ENCODE measurements at regions not wholly inside any gene's neighbourhood (a gene's known extent, or its start where the extent isn't known, plus 50 kb on each side); places are given as distances from the start of the nearest gene placed in this dataset.

DNA sequence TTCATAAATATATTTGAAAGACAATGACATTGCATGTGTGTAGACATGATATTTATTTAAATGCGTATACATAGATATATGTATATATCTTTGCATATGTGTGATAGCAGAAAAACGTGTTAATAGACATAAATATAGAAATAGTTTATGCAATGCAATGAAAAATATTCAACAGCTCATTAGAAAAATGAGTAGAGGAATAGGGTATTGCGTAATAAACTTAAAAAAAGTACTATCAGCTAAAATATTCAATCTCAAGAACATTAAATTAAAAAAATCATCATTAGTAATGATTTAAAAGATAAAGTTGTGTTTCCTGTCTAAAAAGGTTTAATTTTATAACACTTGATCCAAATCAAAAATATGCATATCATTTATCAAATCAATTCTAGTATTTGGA is 2101.5 kb upstream of the TENM3 start:
- in situ Hi-C loops (cut with MboI) (no loop called here), intact Hi-C loops (cut with micrococcal nuclease; ENCODE audit: unreplicated experiment) (no loop called here)
- Histone ChIP-seq H3K27me3 (replicated peaks in 1 of 2; ENCODE audit: control insufficient read depth in 2 of 2, insufficient read depth in 2 of 2, low read length in 1 of 2) (no peaks in the 10 kb centered on the region), H3K9me3 (replicated peaks; ENCODE audit: control insufficient read depth, insufficient read depth, low read length) (no peaks in the 10 kb centered on the region), H3K4me1 (ENCODE audit: control insufficient read depth, insufficient read depth, low read length) (no peaks in the 10 kb centered on the region), H4K20me1 (ENCODE audit: control insufficient read depth, insufficient read depth) (no peaks in the 10 kb centered on the region), H2AFZ (ENCODE audit: control insufficient read depth, low read depth, low read length) (no peak overlapping the region), H3K79me2 (ENCODE audit: control insufficient read depth, insufficient read depth, low read length) (no peaks in the 10 kb centered on the region), H3K4me2 (ENCODE audit: control insufficient read depth, insufficient read depth) (no peak overlapping the region), H3K4me3 (no peak overlapping the region), H3K9ac (ENCODE audit: control insufficient read depth, insufficient read depth, low read length) (no peak overlapping the region), H3K27ac (ENCODE audit: control insufficient read depth, insufficient read depth) (no peak overlapping the region), H3K36me3 (ENCODE audit: control insufficient read depth in 2 of 2, insufficient read depth in 2 of 2, low read length in 1 of 2) (no peaks in the 10 kb centered on the region)
- FAIRE-seq (no peak), ATAC-seq (no peak), DNase-seq (ENCODE audit: low read depth, low spot score) (no peak)
- BruUV-seq (replicated peaks) = no TSS peak
- no peak for TF ChIP-seq NFXL1 (IDR thresholded peaks at IDR 0.05; ENCODE audit: borderline replicate concordance)
- peak in 1 of 2 experiments; percentile 14; a peak in 1 of 4 replicates for TF ChIP-seq CEBPB (IDR thresholded peaks at IDR 0.05; ENCODE audit: borderline replicate concordance in 1 of 2, low read depth in 2 of 2, low read length in 2 of 2)
- POLR2A ChIA-PET = no interaction called here
- SMC1A ChIA-PET (ENCODE audit: uncharacterized antibody, unreplicated experiment) = no interaction called here
- RAD21 ChIA-PET (ENCODE audit: unreplicated experiment) = no interaction called here
- CTCF ChIA-PET = no interaction called here
- WGBS (ENCODE audit: insufficient coverage, insufficient replicate concordance, low lambda C conversion rate, missing lambda C conversion rate) = 66% methylated on average over 3 of the region's 3 CpGs

DNA sequence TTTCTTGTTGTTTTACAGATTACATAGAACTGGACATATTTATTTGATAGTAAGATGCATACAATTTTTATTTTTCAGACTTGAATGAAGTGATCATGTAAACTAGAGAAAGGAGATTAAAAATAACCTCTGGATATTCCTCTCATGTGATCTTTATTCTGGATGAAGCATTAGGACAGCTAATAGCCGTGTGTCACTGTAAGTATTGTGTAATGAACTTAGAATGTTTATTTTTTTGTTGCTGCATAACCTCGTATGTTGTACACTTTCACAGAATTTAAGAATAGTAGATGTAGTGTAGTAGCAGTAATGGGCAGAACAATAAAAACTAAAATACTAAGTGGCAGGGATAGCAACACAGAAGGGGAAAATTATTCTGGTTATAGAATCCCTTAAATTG is 2094.5 kb upstream of the TENM3 start:
- H2AFZ ChIP-seq (ENCODE audit: control insufficient read depth, low read depth, low read length) = no peak overlapping the region
- intact Hi-C loops (cut with micrococcal nuclease; ENCODE audit: unreplicated experiment) = no loop called here
- CTCF ChIA-PET = no interaction called here
- H4K20me1 ChIP-seq (ENCODE audit: control insufficient read depth, insufficient read depth) = no peaks in the 10 kb centered on the region
- H3K4me2 ChIP-seq (ENCODE audit: control insufficient read depth, insufficient read depth) = no peak overlapping the region
- no peaks in the 10 kb centered on the region for H3K9me3 ChIP-seq (replicated peaks; ENCODE audit: control insufficient read depth, insufficient read depth, low read length)
- H3K4me3 ChIP-seq = no peak overlapping the region
- no peak for DNase-seq (ENCODE audit: low read depth, low spot score)
- H3K4me1 ChIP-seq (ENCODE audit: control insufficient read depth, insufficient read depth, low read length) = no peaks in the 10 kb centered on the region
- H3K79me2 ChIP-seq (ENCODE audit: control insufficient read depth, insufficient read depth, low read length) = no peaks in the 10 kb centered on the region
- H3K36me3 ChIP-seq (ENCODE audit: control insufficient read depth in 2 of 2, insufficient read depth in 2 of 2, low read length in 1 of 2) = no peaks in the 10 kb centered on the region
- no peak overlapping the region for H3K9ac ChIP-seq (ENCODE audit: control insufficient read depth, insufficient read depth, low read length)
- POLR2A ChIA-PET = no interaction called here
- RAD21 ChIA-PET (ENCODE audit: unreplicated experiment) = no interaction called here
- ATAC-seq = no peak
- in situ Hi-C loops (cut with MboI) = no loop called here
- no TSS peak for BruUV-seq (replicated peaks)
- no peak for FAIRE-seq
- SMC1A ChIA-PET (ENCODE audit: uncharacterized antibody, unreplicated experiment) = interaction anchor here (1.2 kb wide), 1 partner anchor 12 kb away, joined by 3 read pairs; no protein-coding TSS in a partner anchor
- H3K27ac ChIP-seq (ENCODE audit: control insufficient read depth, insufficient read depth) = no peak overlapping the region
- 41% methylated on average over 2 of the region's 2 CpGs for WGBS (ENCODE audit: insufficient coverage, insufficient replicate concordance, low lambda C conversion rate, missing lambda C conversion rate)
- no peaks in the 10 kb centered on the region for H3K27me3 ChIP-seq (replicated peaks in 1 of 2; ENCODE audit: control insufficient read depth in 2 of 2, insufficient read depth in 2 of 2, low read length in 1 of 2)
- TF ChIP-seq HCFC1 (IDR thresholded peaks at IDR 0.05; ENCODE audit: low read length) (no peak), ZBED1 (IDR thresholded peaks at IDR 0.05; ENCODE audit: borderline replicate concordance) (no peak), BMI1 (IDR thresholded peaks at IDR 0.05; ENCODE audit: borderline replicate concordance) (no peak), GATAD2B (conservative IDR thresholded peaks at IDR 0.05; ENCODE audit: low read depth) (no peak)
- TF ChIP-seq, protein P1, sequence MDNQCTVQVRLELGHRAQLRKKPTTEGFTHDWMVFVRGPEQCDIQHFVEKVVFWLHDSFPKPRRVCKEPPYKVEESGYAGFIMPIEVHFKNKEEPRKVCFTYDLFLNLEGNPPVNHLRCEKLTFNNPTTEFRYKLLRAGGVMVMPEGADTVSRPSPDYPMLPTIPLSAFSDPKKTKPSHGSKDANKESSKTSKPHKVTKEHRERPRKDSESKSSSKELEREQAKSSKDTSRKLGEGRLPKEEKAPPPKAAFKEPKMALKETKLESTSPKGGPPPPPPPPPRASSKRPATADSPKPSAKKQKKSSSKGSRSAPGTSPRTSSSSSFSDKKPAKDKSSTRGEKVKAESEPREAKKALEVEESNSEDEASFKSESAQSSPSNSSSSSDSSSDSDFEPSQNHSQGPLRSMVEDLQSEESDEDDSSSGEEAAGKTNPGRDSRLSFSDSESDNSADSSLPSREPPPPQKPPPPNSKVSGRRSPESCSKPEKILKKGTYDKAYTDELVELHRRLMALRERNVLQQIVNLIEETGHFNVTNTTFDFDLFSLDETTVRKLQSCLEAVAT (IDR thresholded peaks at IDR 0.05) = no peak
- TF ChIP-seq, protein P2, sequence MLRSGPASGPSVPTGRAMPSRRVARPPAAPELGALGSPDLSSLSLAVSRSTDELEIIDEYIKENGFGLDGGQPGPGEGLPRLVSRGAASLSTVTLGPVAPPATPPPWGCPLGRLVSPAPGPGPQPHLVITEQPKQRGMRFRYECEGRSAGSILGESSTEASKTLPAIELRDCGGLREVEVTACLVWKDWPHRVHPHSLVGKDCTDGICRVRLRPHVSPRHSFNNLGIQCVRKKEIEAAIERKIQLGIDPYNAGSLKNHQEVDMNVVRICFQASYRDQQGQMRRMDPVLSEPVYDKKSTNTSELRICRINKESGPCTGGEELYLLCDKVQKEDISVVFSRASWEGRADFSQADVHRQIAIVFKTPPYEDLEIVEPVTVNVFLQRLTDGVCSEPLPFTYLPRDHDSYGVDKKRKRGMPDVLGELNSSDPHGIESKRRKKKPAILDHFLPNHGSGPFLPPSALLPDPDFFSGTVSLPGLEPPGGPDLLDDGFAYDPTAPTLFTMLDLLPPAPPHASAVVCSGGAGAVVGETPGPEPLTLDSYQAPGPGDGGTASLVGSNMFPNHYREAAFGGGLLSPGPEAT (IDR thresholded peaks at IDR 0.05; ENCODE audit: low read depth) = no peak
- TF ChIP-seq, protein P3, sequence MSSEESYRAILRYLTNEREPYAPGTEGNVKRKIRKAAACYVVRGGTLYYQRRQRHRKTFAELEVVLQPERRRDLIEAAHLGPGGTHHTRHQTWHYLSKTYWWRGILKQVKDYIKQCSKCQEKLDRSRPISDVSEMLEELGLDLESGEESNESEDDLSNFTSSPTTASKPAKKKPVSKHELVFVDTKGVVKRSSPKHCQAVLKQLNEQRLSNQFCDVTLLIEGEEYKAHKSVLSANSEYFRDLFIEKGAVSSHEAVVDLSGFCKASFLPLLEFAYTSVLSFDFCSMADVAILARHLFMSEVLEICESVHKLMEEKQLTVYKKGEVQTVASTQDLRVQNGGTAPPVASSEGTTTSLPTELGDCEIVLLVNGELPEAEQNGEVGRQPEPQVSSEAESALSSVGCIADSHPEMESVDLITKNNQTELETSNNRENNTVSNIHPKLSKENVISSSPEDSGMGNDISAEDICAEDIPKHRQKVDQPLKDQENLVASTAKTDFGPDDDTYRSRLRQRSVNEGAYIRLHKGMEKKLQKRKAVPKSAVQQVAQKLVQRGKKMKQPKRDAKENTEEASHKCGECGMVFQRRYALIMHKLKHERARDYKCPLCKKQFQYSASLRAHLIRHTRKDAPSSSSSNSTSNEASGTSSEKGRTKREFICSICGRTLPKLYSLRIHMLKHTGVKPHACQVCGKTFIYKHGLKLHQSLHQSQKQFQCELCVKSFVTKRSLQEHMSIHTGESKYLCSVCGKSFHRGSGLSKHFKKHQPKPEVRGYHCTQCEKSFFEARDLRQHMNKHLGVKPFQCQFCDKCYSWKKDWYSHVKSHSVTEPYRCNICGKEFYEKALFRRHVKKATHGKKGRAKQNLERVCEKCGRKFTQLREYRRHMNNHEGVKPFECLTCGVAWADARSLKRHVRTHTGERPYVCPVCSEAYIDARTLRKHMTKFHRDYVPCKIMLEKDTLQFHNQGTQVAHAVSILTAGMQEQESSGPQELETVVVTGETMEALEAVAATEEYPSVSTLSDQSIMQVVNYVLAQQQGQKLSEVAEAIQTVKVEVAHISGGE (CRISPR knock-in tag; IDR thresholded peaks at IDR 0.05) = no peak

All from GM12878 (cell line).